Activated CD4-positive, alpha-beta T cell treated with anti-CD3 and anti-CD28 coated beads, Interleukin-2, amount 10 ng/mL, durations not matched to agents 7 days and 5 days (primary cell): ENCODE measurements at regions not wholly inside any gene's neighbourhood (a gene's known extent, or its start where the extent isn't known, plus 50 kb on each side); places are given as distances from the start of the nearest gene placed in this dataset.
A peak's percentile ranks its signal among the peaks of the same experiment; 100 is the strongest.

Source experiments
- CTCF ChIA-PET: fragments of 350-600 bp; sonication (Branson Sonifier 250); formaldehyde crosslinking; loops from one replicate; lab custom pipeline; 2021; ENCODE audit warnings: antibody characterized with exemption; lab: Charles Lee
- POLR2A ChIA-PET: fragments of 350-600 bp; sonication (Branson Sonifier 250); formaldehyde crosslinking; loops from one replicate; lab custom pipeline; 2021; ENCODE audit warnings: antibody characterized with exemption; lab: Charles Lee
- DNase-seq: peaks from one replicate; pipeline ENCODE4 v3.0.0-alpha.2; 2020
- H3K27ac Mint-ChIP-seq: one replicate; pipeline ENCODE4 v1.8.0; 2021; ENCODE audit warnings: mild to moderate bottlenecking, moderate library complexity, mixed read lengths
- H3K27me3 Mint-ChIP-seq: one replicate; pipeline ENCODE4 v1.8.0; 2021; ENCODE audit warnings: mixed read lengths
- H3K36me3 Mint-ChIP-seq: one replicate; pipeline ENCODE4 v1.8.0; 2021; ENCODE audit warnings: low read depth, mixed read lengths
- H3K4me1 Mint-ChIP-seq: one replicate; pipeline ENCODE4 v1.8.0; 2021; ENCODE audit warnings: mixed read lengths
- H3K4me3 Mint-ChIP-seq: one replicate; pipeline ENCODE4 v1.8.0; 2021; ENCODE audit warnings: mild to moderate bottlenecking, moderate library complexity, mixed read lengths
- H3K9me3 Mint-ChIP-seq: one replicate; pipeline ENCODE4 v1.8.0; 2021; ENCODE audit warnings: mixed read lengths

GRCh38 chr10:3935141-3935540, 150.1 kb upstream of the KLF6 start:
- ChIA-PET CTCF (interaction anchor here (0.9 to 4.6 kb wide), 6 partner anchors 9 to 252 kb away, joined by 3 to 25 read pairs (median 4); no protein-coding TSS in a partner anchor), POLR2A (no interaction called here)
- Mint-ChIP-seq H3K27ac (peak overlapping the region; percentile 93), H3K9me3 (peaks cover 18% of the 10 kb centered on the region), H3K27me3 (no peaks in the 10 kb centered on the region), H3K4me3 (peak overlapping the region; percentile 61), H3K4me1 (peaks cover 56% of the 10 kb centered on the region), H3K36me3 (peaks cover 33% of the 10 kb centered on the region)
- peak; percentile 58 for DNase-seq

- Mint-ChIP-seq H3K27me3 (no peaks in the 10 kb centered on the region), H3K27ac (peak overlapping the region; percentile 93), H3K4me3 (no peak overlapping the region), H3K36me3 (peaks cover 33% of the 10 kb centered on the region), H3K9me3 (peaks cover 18% of the 10 kb centered on the region), H3K4me1 (peaks cover 56% of the 10 kb centered on the region)
- CTCF ChIA-PET, result interaction anchor here (0.6 to 4.6 kb wide), 9 partner anchors 8 to 185 kb away, joined by 3 to 25 read pairs (median 4); partner anchors contain the start of gene KLF6
- POLR2A ChIA-PET, result no interaction called here
- DNase-seq, result no peak
Observed at GRCh38 chr10:3933733-3934132, 148.7 kb upstream of the KLF6 start.

- ChIA-PET CTCF (interaction anchor here (0.6 to 4.6 kb wide), 10 partner anchors 8 to 184 kb away, joined by 3 to 25 read pairs (median 4); partner anchors contain the start of gene KLF6), POLR2A (interaction anchor here (0.6 kb wide), 1 partner anchor 113 kb away, joined by 4 read pairs; no protein-coding TSS in a partner anchor)
- H3K27ac Mint-ChIP-seq, result peak overlapping the region; percentile 93
- no peaks in the 10 kb centered on the region for H3K27me3 Mint-ChIP-seq
- no peak overlapping the region for H3K4me3 Mint-ChIP-seq
- peaks cover 33% of the 10 kb centered on the region for H3K36me3 Mint-ChIP-seq
- peaks cover 58% of the 10 kb centered on the region for H3K4me1 Mint-ChIP-seq
- H3K9me3 Mint-ChIP-seq, result peaks cover 18% of the 10 kb centered on the region
- DNase-seq, result no peak
Observed at GRCh38 chr10:3932597-3933375, 147.8 kb upstream of the KLF6 start.

DNA sequence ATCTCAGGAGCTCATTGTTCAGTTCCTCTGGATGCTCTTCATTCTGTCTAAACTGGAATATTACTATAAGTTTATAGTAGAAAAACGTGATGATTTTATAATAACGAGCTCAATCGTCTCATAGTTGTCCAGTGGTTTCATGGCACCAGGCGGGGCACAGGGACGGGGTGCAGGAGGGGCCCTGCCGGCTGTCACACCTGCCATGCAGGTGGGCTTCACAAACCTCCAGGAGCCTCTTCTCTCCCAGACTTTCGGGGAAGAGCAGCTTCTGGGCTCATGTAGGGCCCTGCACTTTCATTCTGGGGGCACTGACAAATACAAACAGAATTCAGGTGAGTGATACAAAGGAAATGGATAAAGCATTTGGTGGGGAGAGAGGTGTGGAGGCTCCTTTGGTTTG, 146.9 kb upstream of the KLF6 start:
- peaks cover 15% of the 10 kb centered on the region for H3K9me3 Mint-ChIP-seq
- H3K36me3 Mint-ChIP-seq, result peaks cover 28% of the 10 kb centered on the region
- peaks cover 58% of the 10 kb centered on the region for H3K4me1 Mint-ChIP-seq
- no peak overlapping the region for H3K4me3 Mint-ChIP-seq
- ChIA-PET CTCF (interaction anchor here (0.6 to 4.6 kb wide), 8 partner anchors 9 to 676 kb away, joined by 3 to 25 read pairs (median 4); partner anchors contain the start of gene KLF6), POLR2A (interaction anchor here (0.7 kb wide), 1 partner anchor 46 kb away, joined by 3 read pairs; no protein-coding TSS in a partner anchor)
- no peak for DNase-seq
- peak overlapping the region; percentile 48 for H3K27ac Mint-ChIP-seq
- no peaks in the 10 kb centered on the region for H3K27me3 Mint-ChIP-seq

- no peaks in the 10 kb centered on the region for H3K27me3 Mint-ChIP-seq
- no peak overlapping the region for H3K4me3 Mint-ChIP-seq
- DNase-seq, result no peak
- CTCF ChIA-PET, result interaction anchor here (0.6 to 4.6 kb wide), 7 partner anchors 9 to 675 kb away, joined by 3 to 25 read pairs (median 4); no protein-coding TSS in a partner anchor
- H3K9me3 Mint-ChIP-seq, result peaks cover 15% of the 10 kb centered on the region
- H3K4me1 Mint-ChIP-seq, result peaks cover 58% of the 10 kb centered on the region
- peaks cover 26% of the 10 kb centered on the region for H3K36me3 Mint-ChIP-seq
- no peak overlapping the region for H3K27ac Mint-ChIP-seq
- POLR2A ChIA-PET, result interaction anchor here (0.7 kb wide), 1 partner anchor 45 kb away, joined by 3 read pairs; no protein-coding TSS in a partner anchor
Observed at GRCh38 chr10:3931224-3931623, 146.2 kb upstream of the KLF6 start.

- H3K4me1 Mint-ChIP-seq, result peaks cover 38% of the 10 kb centered on the region
- H3K4me3 Mint-ChIP-seq, result no peak overlapping the region
- no peaks in the 10 kb centered on the region for H3K27me3 Mint-ChIP-seq
- no peak overlapping the region for H3K27ac Mint-ChIP-seq
- peaks cover 10% of the 10 kb centered on the region for H3K9me3 Mint-ChIP-seq
- ChIA-PET POLR2A (no interaction called here), CTCF (interaction anchor here (1.3 kb wide), 1 partner anchor 40 kb away, joined by 3 read pairs; no protein-coding TSS in a partner anchor)
- peaks cover 11% of the 10 kb centered on the region for H3K36me3 Mint-ChIP-seq
- DNase-seq, result no peak
Observed at GRCh38 chr10:3928569-3928968, 143.6 kb upstream of the KLF6 start.

GRCh38 chr10:3928078-3928477, 143.1 kb upstream of the KLF6 start:
- H3K9me3 Mint-ChIP-seq, result peaks cover 9% of the 10 kb centered on the region
- ChIA-PET CTCF (interaction anchor here (1.3 kb wide), 1 partner anchor 40 kb away, joined by 3 read pairs; no protein-coding TSS in a partner anchor), POLR2A (no interaction called here)
- H3K27me3 Mint-ChIP-seq, result no peaks in the 10 kb centered on the region
- peaks cover 10% of the 10 kb centered on the region for H3K36me3 Mint-ChIP-seq
- H3K4me1 Mint-ChIP-seq, result peaks cover 33% of the 10 kb centered on the region
- no peak overlapping the region for H3K4me3 Mint-ChIP-seq
- DNase-seq, result no peak
- no peak overlapping the region for H3K27ac Mint-ChIP-seq

- no peak overlapping the region for H3K4me3 Mint-ChIP-seq
- peaks cover 2% of the 10 kb centered on the region for H3K27me3 Mint-ChIP-seq
- H3K36me3 Mint-ChIP-seq, result peaks cover 5% of the 10 kb centered on the region
- ChIA-PET POLR2A (no interaction called here), CTCF (interaction anchor here (1.2 kb wide), 2 partner anchors 8 to 59 kb away, joined by 4 read pairs; no protein-coding TSS in a partner anchor)
- H3K9me3 Mint-ChIP-seq, result peaks cover 6% of the 10 kb centered on the region
- no peak overlapping the region for H3K27ac Mint-ChIP-seq
- no peak for DNase-seq
- peaks cover 24% of the 10 kb centered on the region for H3K4me1 Mint-ChIP-seq
Observed at GRCh38 chr10:3926675-3927525, 141.9 kb upstream of the KLF6 start.

GRCh38 chr10:3926258-3926657, 141.2 kb upstream of the KLF6 start:
- Mint-ChIP-seq H3K9me3 (peaks cover 6% of the 10 kb centered on the region), H3K27me3 (peaks cover 2% of the 10 kb centered on the region), H3K4me3 (no peak overlapping the region), H3K27ac (no peak overlapping the region), H3K4me1 (peaks cover 18% of the 10 kb centered on the region), H3K36me3 (peaks cover 4% of the 10 kb centered on the region)
- POLR2A ChIA-PET, result no interaction called here
- DNase-seq, result no peak
- CTCF ChIA-PET, result interaction anchor here (0.8 to 1.2 kb wide), 3 partner anchors 8 to 132 kb away, joined by 3 to 4 read pairs (median 4); no protein-coding TSS in a partner anchor

DNA sequence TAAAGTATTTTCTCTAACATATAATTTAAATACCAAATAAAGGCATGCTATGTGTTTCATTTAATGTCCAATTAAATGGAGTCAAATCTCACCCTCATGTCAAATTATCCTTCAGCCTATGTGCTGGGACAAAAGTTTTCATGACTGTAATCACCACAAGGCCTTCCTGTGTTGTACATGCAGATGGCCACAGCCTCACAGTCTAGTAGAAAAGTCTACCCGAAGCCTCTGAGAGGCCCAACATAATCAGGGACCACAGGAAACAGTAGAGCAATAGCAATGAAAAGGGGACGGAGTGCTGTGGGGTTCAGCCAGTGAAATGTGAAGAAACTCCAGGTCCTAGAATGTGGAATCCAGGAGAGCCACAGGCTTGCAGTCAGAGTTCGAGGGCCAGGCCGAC, 140.2 kb upstream of the KLF6 start:
- Mint-ChIP-seq H3K27me3 (peaks cover 2% of the 10 kb centered on the region), H3K27ac (no peak overlapping the region), H3K36me3 (peaks cover 4% of the 10 kb centered on the region), H3K4me1 (peaks cover 18% of the 10 kb centered on the region), H3K9me3 (peaks cover 6% of the 10 kb centered on the region), H3K4me3 (no peak overlapping the region)
- ChIA-PET POLR2A (no interaction called here), CTCF (no interaction called here)
- no peak for DNase-seq

GRCh38 chr10:3924344-3924743, 139.3 kb upstream of the KLF6 start:
- peaks cover 6% of the 10 kb centered on the region for H3K9me3 Mint-ChIP-seq
- no peak overlapping the region for H3K4me3 Mint-ChIP-seq
- peaks cover 2% of the 10 kb centered on the region for H3K27me3 Mint-ChIP-seq
- peaks cover 18% of the 10 kb centered on the region for H3K4me1 Mint-ChIP-seq
- H3K27ac Mint-ChIP-seq, result no peak overlapping the region
- H3K36me3 Mint-ChIP-seq, result peaks cover 4% of the 10 kb centered on the region
- no peak for DNase-seq
- POLR2A ChIA-PET, result no interaction called here
- CTCF ChIA-PET, result interaction anchor here (0.6 to 1.0 kb wide), 3 partner anchors 11 to 25 kb away, joined by 3 read pairs; no protein-coding TSS in a partner anchor

DNA sequence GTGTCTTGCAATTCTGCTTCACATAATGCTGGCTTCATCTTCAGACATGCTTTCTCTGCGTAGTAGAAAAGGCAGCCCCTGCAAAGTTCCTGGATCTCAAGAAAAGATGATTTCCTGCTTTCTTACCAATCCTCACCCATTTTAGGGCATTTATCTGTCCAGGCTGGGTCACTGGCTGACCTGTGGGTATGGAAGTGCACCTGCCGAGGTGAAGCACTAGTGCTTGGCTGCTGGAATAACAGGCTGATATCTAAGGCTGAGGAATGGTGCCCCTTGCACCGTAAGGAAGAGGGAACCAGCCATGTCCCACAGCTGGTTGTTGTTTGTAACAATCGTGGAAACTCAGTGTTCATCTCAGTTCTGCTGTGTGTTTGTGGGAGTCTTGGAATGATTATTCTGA, 138.0 kb upstream of the KLF6 start:
- CTCF ChIA-PET, result interaction anchor here (1.0 to 1.2 kb wide), 2 partner anchors 9 to 202 kb away, joined by 3 to 5 read pairs; no protein-coding TSS in a partner anchor
- Mint-ChIP-seq H3K4me3 (no peak overlapping the region), H3K27me3 (peaks cover 2% of the 10 kb centered on the region), H3K4me1 (peaks cover 17% of the 10 kb centered on the region), H3K27ac (no peak overlapping the region), H3K36me3 (peaks cover 6% of the 10 kb centered on the region), H3K9me3 (peaks cover 10% of the 10 kb centered on the region)
- no peak for DNase-seq
- POLR2A ChIA-PET, result no interaction called here
